ENCODE measurements at regions not wholly inside any gene's neighbourhood (a gene's known extent, or its start where the extent isn't known, plus 50 kb on each side); places are given as distances from the start of the nearest gene placed in this dataset.
"Not testable (repeated sequence)": the region's sequence is repeated elsewhere in the genome, so short reads cannot be mapped to it uniquely, and the experiment has no call there.

- DNase-seq = no peak
Observed at GRCh38 chr1:187842406-187843165, 1013.8 kb downstream of the PLA2G4A start.

- DNase-seq = no peak
Observed at GRCh38 chr1:187844313-187844712, 1015.6 kb downstream of the PLA2G4A start.

GRCh38 chr1:187847531-187847930 is 1018.8 kb downstream of the PLA2G4A start:
- DNase-seq = no peak

GRCh38 chr1:187848321-187848720 is 1019.6 kb downstream of the PLA2G4A start:
- no peak for DNase-seq

- DNase-seq = not testable (repeated sequence)
Observed at GRCh38 chr1:187850146-187850545, 1021.4 kb downstream of the PLA2G4A start.

GRCh38 chr1:187853505-187853904 is 1024.8 kb downstream of the PLA2G4A start:
- DNase-seq = no peak

GRCh38 chr1:187854457-187854856 is 1025.7 kb downstream of the PLA2G4A start:
- no peak for DNase-seq

- no peak for DNase-seq
Observed at GRCh38 chr1:187862506-187862905, 1033.8 kb downstream of the PLA2G4A start.

GRCh38 chr1:187870552-187870951 is 1041.8 kb downstream of the PLA2G4A start:
- no peak for DNase-seq

- no peak for DNase-seq
Observed at GRCh38 chr1:187871177-187871845, 1042.6 kb downstream of the PLA2G4A start.

- no peak for DNase-seq
Observed at GRCh38 chr1:187872550-187872949, 1043.8 kb downstream of the PLA2G4A start.

GRCh38 chr1:187873126-187873525 is 1044.4 kb downstream of the PLA2G4A start:
- no peak for DNase-seq

GRCh38 chr1:187876775-187877174 is 1048.0 kb downstream of the PLA2G4A start:
- DNase-seq = no peak

- DNase-seq = no peak
Observed at GRCh38 chr1:187877220-187877619, 1048.5 kb downstream of the PLA2G4A start.

- DNase-seq = no peak
Observed at GRCh38 chr1:187878883-187879282, 1050.1 kb downstream of the PLA2G4A start.

GRCh38 chr1:187883356-187883755 is 1054.6 kb downstream of the PLA2G4A start:
- no peak for DNase-seq

- no peak for DNase-seq
Observed at GRCh38 chr1:187891993-187892682, 1063.4 kb downstream of the PLA2G4A start.

GRCh38 chr1:187892683-187893039 is 1063.9 kb downstream of the PLA2G4A start:
- no peak for DNase-seq

- DNase-seq = no peak
Observed at GRCh38 chr1:187893471-187893870, 1064.7 kb downstream of the PLA2G4A start.

GRCh38 chr1:187894349-187894748 is 1065.6 kb downstream of the PLA2G4A start:
- DNase-seq = no peak

GRCh38 chr1:187903223-187903622 is 1074.5 kb downstream of the PLA2G4A start:
- DNase-seq = no peak

GRCh38 chr1:187909382-187909781 is 1080.6 kb downstream of the PLA2G4A start:
- DNase-seq = peak in 1 of 4 experiments; percentile 2

- DNase-seq = no peak
Observed at GRCh38 chr1:187911820-187912219, 1083.1 kb downstream of the PLA2G4A start.

- no peak for DNase-seq
Observed at GRCh38 chr1:187920976-187921375, 1092.2 kb downstream of the PLA2G4A start.

Measured in suppressor macrophage (primary cell).